Gastrocnemius medialis (tissue), 4 donors: ENCODE measurements at regions not wholly inside any gene's neighbourhood (a gene's known extent, or its start where the extent isn't known, plus 50 kb on each side); places are given as distances from the start of the nearest gene placed in this dataset.

Experiments
- POLR2A ChIP-seq, 2 donors: fragments of 450-650 bp; IDR thresholded peaks; one replicate each; pipeline ENCODE4 v1.6.1; 2017; ENCODE audit warnings: antibody characterized with exemption in 2 of 2, mild to moderate bottlenecking in 2 of 2, moderate library complexity in 2 of 2
- TF ChIP-seq, protein P1 (sequence below), 5 experiments: fragments of 450-650 bp in 3 of 5; fragments of 200-600 bp in 2 of 5; sonication (generic) in 2 of 5; IDR thresholded peaks in 4 of 5; conservative IDR thresholded peaks in 1 of 5; 1 replicate in 4 of 5; 2 replicates in 1 of 5; pipeline ENCODE4 v1.5.1; 2016 to 2019; ENCODE audit warnings: antibody characterized with exemption in 5 of 5, mild to moderate bottlenecking in 3 of 5, moderate library complexity in 3 of 5

DNA sequence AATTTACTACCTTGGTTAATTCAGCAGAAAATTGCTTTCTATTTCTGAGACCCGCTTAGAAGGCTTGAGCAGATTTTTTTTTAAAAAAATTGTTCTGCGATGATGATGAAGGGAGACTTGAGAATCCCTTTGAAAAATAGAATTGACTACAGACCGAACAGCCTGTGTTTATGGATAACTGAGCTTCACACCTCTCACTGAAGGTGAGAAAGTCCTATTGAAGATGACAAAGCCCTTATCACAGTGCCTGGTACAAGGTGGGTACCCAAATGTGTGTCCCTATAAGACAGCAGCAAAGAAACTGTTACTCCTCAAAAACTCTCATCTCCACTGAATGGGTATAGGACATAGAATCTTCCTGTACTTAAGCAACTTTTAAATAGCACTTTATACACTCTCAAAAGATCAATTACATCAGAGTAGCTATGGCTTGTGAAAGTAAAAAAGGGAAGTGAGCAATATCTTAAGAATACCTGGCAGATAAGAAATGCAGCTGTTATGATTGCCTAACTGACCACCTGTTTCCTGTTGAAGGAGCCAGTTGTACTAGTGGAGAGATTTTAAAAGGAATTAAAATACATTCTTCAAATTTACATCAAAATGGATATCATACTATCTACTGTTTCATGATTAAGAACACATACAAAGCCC, 419.7 kb downstream of the CHSY3 start:
- TF ChIP-seq POLR2A (IDR thresholded peaks at IDR 0.05) = no peak
- TF ChIP-seq, protein P1, sequence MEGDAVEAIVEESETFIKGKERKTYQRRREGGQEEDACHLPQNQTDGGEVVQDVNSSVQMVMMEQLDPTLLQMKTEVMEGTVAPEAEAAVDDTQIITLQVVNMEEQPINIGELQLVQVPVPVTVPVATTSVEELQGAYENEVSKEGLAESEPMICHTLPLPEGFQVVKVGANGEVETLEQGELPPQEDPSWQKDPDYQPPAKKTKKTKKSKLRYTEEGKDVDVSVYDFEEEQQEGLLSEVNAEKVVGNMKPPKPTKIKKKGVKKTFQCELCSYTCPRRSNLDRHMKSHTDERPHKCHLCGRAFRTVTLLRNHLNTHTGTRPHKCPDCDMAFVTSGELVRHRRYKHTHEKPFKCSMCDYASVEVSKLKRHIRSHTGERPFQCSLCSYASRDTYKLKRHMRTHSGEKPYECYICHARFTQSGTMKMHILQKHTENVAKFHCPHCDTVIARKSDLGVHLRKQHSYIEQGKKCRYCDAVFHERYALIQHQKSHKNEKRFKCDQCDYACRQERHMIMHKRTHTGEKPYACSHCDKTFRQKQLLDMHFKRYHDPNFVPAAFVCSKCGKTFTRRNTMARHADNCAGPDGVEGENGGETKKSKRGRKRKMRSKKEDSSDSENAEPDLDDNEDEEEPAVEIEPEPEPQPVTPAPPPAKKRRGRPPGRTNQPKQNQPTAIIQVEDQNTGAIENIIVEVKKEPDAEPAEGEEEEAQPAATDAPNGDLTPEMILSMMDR (IDR thresholded peaks at IDR 0.05 in 4 of 5, conservative IDR thresholded peaks at IDR 0.05 in 1 of 5) = no peak
